ENCODE measurements at regions not wholly inside any gene's neighbourhood (a gene's known extent, or its start where the extent isn't known, plus 50 kb on each side); places are given as distances from the start of the nearest gene placed in this dataset.

DNA sequence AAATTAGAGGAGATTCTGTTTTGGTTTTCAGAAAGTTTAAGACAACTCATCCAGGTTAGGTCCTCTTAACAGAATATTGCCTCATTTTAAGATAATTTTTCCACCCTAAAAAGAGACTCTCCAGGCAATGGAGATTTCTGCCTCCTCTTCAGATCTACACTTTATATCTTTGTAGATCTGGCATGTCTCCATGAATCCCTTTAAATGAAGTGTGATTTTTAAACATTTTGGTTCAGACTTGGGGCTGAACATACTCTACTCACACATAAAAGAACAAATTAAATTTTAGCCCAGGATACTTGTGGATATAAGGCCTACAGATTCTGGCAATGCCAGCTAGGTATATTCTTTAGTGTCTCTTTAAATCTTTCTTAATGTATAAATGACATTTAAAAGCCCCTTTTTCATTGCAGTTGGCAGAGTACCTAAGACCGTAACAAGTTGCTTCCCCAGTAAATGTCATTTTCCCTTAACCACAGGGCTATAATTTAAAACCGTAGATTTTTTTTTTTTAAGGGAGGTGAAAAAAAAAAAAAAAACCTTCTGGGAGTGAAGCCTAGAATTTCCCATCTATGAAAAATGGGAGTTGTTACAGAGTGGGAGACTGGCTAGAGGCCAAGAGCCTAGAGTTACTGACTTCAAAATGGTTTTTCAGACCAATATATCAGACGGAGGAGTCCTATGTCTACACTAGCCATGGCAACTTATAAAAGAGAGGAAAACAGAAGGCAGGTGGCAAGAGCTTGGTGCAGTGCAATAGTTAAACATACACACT lies 207.8 kb upstream of the TARS1 start:
- Mint-ChIP-seq H3K27me3 (ENCODE audit: low read depth) (no peaks in the 10 kb centered on the region), H3K27ac (ENCODE audit: unreplicated experiment) (no peak overlapping the region)
- TF ChIP-seq, protein P1, sequence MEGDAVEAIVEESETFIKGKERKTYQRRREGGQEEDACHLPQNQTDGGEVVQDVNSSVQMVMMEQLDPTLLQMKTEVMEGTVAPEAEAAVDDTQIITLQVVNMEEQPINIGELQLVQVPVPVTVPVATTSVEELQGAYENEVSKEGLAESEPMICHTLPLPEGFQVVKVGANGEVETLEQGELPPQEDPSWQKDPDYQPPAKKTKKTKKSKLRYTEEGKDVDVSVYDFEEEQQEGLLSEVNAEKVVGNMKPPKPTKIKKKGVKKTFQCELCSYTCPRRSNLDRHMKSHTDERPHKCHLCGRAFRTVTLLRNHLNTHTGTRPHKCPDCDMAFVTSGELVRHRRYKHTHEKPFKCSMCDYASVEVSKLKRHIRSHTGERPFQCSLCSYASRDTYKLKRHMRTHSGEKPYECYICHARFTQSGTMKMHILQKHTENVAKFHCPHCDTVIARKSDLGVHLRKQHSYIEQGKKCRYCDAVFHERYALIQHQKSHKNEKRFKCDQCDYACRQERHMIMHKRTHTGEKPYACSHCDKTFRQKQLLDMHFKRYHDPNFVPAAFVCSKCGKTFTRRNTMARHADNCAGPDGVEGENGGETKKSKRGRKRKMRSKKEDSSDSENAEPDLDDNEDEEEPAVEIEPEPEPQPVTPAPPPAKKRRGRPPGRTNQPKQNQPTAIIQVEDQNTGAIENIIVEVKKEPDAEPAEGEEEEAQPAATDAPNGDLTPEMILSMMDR (IDR thresholded peaks at IDR 0.05), result no peak

DNA sequence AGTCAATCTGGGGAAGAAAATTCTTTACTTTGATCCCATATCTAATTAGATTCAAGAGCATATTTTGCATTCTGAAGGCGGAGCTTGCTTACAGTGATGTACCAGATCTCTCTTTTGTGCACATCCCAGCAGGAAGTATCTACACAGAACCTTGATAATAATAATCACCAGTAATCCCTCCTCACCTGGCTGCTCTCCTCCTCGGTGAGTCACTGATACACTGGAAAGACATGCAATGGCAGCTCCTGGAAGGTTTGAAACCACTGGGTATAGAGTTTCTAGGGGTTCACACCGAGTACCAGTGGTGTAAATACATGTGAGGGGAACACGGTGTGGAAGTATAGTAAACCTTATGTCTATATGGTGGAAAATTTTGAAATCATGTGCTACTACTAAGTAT lies 205.5 kb upstream of the TARS1 start:
- TF ChIP-seq, protein P1 (IDR thresholded peaks at IDR 0.05), result no peak
- Mint-ChIP-seq H3K27ac (ENCODE audit: unreplicated experiment) (no peak overlapping the region), H3K9me3 (ENCODE audit: low read depth) (no peaks in the 10 kb centered on the region), H3K27me3 (ENCODE audit: low read depth) (no peaks in the 10 kb centered on the region), H3K4me1 (ENCODE audit: low read depth) (peaks cover 16% of the 10 kb centered on the region), H3K36me3 (ENCODE audit: low read depth) (no peaks in the 10 kb centered on the region), H3K4me3 (ENCODE audit: unreplicated experiment) (no peak overlapping the region)
- DNase-seq (ENCODE audit: low spot score), result no peak

More for the DNA sequence above, 207.8 kb upstream of the TARS1 start:
- no peak for DNase-seq (ENCODE audit: low spot score)
- Mint-ChIP-seq H3K9me3 (ENCODE audit: low read depth) (no peaks in the 10 kb centered on the region), H3K4me1 (ENCODE audit: low read depth) (peaks cover 40% of the 10 kb centered on the region), H3K36me3 (ENCODE audit: low read depth) (no peaks in the 10 kb centered on the region), H3K4me3 (ENCODE audit: unreplicated experiment) (no peak overlapping the region)

DNA sequence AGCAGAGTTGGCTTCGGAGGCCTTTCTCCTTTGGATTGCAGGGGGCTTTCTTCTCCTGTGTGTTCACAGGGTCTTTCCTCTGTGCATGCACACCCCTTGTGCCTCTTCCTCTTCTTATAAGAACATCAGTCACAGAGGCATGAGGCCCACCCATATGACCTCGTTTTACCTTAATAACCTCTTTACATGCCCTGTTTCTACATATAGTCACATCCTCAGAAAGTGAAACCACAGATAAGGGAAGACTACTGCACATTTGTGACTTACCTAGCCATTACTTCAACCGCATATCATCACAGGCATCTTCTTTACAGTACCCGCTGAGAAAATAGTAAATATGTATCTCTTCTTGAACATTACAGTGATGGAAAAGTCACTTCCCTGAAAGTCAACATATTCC lies 204.9 kb upstream of the TARS1 start:
- Mint-ChIP-seq H3K4me1 (ENCODE audit: low read depth) (peaks cover 15% of the 10 kb centered on the region), H3K27me3 (ENCODE audit: low read depth) (no peaks in the 10 kb centered on the region), H3K27ac (ENCODE audit: unreplicated experiment) (no peak overlapping the region), H3K36me3 (ENCODE audit: low read depth) (no peaks in the 10 kb centered on the region), H3K9me3 (ENCODE audit: low read depth) (no peaks in the 10 kb centered on the region), H3K4me3 (ENCODE audit: unreplicated experiment) (no peak overlapping the region)
- DNase-seq (ENCODE audit: low spot score), result no peak
- TF ChIP-seq, protein P1 (IDR thresholded peaks at IDR 0.05), result no peak

DNA sequence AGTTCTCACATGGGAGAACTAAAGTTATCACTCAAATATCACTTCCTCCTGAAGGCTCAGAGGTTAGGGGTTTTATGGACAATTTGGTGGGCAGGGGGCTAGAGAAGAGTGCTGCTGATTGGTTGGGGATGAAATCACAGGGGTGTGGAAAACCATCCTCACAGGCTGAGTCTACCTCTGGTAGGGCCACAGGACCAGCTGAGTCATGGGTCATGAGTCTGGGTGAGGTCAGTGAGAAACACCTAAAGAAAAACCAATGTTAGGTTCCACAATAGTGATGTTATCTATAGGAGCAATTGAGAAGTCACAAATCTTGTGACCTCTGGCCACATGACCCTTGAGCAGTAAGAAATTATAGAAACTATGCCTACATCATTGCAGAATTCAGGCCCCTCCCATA lies 203.3 kb upstream of the TARS1 start:
- TF ChIP-seq, protein P1 (IDR thresholded peaks at IDR 0.05), result no peak
- H3K4me3 Mint-ChIP-seq (ENCODE audit: unreplicated experiment), result no peak overlapping the region
- DNase-seq (ENCODE audit: low spot score), result no peak
- H3K4me1 Mint-ChIP-seq (ENCODE audit: low read depth), result peaks cover 10% of the 10 kb centered on the region
- H3K9me3 Mint-ChIP-seq (ENCODE audit: low read depth), result no peaks in the 10 kb centered on the region
- H3K27ac Mint-ChIP-seq (ENCODE audit: unreplicated experiment), result no peak overlapping the region
- H3K36me3 Mint-ChIP-seq (ENCODE audit: low read depth), result no peaks in the 10 kb centered on the region
- no peaks in the 10 kb centered on the region for H3K27me3 Mint-ChIP-seq (ENCODE audit: low read depth)

DNA sequence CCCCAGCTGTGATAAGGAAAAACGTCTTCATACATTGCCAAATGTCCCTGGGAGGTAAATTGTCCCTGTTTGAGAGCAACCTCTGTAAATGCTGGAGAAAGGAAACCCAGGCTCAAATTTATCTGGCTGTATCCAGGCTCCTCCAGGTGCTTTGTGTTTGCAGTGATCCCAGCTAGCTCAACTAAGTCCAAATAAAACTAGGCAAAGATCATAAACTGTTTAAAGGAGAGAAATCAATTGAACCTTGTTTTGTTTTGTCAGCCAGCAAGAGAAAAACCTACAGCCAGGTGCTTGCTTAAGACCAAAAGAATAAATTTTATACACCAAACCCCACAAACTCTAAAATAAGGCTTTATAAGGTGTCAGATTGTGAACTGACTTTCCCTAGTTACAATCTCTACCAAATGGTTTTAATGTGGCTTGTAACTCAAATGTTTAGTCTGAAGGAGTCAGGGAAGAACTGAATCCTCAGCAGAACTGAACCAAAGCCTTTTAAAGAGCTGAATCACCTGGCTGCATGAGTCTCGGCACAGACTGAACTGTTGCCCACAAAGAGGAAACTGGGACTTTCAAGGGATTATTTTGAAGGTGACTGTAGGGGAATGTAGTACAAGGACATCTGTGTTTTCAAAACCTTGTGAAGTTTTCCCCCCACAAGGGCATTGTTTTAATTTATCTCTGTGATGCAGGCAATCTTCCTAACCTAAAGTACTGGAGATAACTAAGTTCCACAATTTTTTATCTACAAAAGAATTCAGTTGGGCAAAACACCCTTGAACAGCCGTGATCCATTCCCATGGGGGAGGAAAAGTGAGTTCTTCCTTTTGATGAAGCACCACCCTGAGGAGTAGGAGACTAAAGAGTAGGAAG lies 201.7 kb upstream of the TARS1 start:
- Mint-ChIP-seq H3K27me3 (ENCODE audit: low read depth) (no peaks in the 10 kb centered on the region), H3K4me1 (ENCODE audit: low read depth) (peaks cover 7% of the 10 kb centered on the region), H3K36me3 (ENCODE audit: low read depth) (no peaks in the 10 kb centered on the region), H3K9me3 (ENCODE audit: low read depth) (no peaks in the 10 kb centered on the region), H3K27ac (ENCODE audit: unreplicated experiment) (no peak overlapping the region), H3K4me3 (ENCODE audit: unreplicated experiment) (no peak overlapping the region)
- TF ChIP-seq, protein P1 (IDR thresholded peaks at IDR 0.05), result no peak
- DNase-seq (ENCODE audit: low spot score), result no peak
